Cerebellar cortex (tissue), 1 donor: ENCODE measurements at regions not wholly inside any gene's neighbourhood (a gene's known extent, or its start where the extent isn't known, plus 50 kb on each side); places are given as distances from the start of the nearest gene placed in this dataset.

Experiments
- DNase-seq: peaks from one replicate; pipeline ENCODE4 v3.0.0-alpha.2; 2015; ENCODE audit warnings: low spot score

DNA sequence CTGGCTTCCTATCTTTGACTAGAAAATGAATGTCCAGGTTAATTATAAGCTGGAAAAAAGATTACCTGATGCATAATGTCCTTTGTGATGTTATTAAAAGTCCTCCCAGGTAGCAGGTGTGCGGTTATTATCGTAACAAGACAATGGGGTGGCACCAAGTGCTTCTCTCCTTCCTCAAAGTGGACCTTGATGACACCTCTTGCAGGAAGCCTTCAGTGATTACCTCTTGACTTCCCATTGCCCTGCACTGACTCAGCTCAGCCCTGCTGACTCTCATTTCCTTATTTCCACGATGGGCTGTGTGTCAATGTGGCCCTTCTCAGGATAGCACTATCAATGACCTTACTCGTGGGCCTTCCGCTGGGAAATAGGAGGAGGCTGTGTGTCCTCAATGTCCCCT lies 477.4 kb upstream of the CCL2 start:
- no peak for DNase-seq

DNA sequence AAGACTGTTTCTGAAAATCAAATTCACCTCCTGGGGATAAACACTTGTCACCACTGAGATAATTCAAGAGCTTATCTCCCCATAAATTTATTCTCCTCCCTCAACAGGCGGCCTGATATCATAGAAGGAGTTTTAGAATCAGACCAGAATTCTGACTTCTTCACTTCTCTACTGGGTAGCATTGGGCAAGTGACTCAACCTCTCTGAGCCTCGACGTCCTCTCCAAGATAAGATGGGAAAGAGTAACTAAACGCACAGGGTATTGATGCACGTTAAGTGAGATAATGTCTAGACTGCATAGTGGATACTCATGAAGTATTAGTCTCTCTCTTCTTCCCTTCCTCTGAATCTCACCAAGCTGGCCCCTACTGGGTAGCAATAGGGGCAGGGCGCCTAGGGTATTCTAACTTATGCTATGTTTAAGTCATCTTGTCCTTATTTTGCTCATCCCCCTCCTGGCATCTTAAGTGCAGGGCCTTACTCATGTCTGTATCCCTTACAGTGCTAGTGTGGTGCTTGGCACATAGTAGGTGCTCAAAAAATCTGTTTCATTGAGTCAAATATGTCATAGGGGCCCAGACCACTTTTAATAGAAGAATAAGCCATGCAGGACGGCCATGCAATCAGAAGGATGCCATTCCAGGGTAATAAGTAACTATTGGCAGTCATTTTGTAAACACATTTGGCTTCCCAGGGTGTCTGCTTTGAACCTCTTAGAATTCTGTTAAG lies 476.4 kb upstream of the CCL2 start:
- DNase-seq: no peak

DNA sequence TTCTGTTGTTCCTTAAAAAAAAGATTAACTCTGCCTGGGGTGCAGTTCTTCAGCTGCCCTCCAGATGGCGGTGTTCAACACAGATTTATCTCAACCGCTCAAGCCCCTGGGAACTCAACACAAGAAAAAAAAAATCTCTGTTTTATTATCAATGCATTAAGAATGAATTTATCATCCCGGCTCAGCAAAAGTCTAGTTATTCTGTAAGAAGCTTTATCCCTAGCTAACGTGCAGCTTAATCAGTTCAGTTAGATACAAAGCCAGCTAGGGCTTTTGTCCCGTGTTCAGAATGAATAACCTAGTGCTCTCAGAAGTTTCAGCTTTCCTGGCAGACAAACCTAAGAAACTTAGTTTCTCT lies 475.9 kb upstream of the CCL2 start:
- DNase-seq: peak; percentile 68

DNA sequence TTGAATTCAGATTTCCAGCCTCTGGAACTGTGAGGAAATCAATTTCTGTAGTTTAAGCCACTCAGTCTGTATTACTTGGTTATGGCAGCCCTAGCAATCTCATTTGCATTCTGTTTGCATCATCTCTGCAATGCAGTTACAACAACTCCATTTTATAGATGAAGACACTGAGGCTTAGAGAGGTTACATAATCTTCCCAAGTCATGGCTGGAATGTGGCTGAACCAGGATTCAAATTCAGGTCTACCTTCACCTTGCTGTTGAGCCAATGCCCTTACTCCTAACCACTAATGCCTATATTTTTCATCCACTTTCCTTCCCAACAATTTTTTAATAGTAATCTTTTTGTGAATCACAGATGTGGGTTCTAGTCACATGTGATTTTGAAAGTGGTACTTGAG lies 469.8 kb upstream of the CCL2 start:
- no peak for DNase-seq

DNA sequence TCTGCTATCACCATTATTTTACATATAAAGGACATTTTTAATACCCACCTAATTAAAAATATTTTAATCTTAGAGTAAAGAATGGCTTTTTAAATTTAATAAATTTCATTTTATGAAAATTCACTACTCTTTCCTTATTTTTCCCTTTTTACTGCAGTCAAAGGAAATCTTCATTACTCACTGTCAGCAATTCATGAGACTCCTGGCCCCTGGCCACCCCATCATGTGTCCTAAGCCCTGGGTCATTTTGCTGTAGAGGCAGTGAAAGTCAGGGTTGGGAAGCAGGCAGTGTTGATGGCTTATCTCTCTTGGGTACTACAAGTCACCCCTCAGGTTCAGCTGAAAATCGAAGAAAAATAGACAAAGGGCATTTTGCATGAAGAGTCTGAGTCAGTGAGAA lies 468.6 kb upstream of the CCL2 start:
- DNase-seq: no peak

DNA sequence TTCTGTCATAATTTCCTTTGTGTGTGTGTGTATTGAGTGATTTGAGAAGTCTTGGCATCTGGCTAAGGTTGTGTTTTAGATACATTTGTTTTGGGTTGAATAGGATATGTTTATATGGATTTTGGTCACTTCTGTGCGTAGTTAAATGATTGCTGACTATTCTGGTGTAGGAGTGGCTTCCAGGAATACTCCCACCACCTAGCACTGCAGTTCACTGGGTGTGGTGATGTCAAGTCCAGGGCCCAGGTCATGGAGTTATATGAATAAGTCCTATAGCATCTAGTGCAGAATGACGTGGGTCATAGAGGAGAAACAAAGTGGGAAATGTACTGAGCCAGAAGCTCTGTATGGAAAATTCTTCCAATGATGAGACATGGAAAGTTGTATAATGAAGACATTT lies 465.4 kb upstream of the CCL2 start:
- no peak for DNase-seq

DNA sequence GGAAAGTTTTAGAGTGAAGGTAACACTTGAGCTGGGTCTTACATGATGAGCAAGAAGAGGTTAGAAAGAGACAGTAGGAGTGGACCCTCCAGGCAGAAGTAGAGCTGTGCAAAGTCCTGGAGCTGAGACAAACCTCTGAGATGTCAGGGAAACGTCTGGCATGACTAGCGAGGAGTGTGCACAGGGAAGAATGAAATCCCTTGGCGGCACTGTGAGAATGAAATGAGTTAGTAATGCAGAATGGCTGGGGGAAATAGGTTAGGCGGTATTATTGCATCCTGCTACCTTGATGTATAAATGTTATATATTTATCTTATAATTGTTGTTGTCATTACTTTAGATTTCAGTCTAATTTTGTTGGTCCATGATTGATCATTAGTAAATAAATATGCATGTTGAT lies 457.9 kb upstream of the CCL2 start:
- no peak for DNase-seq

DNA sequence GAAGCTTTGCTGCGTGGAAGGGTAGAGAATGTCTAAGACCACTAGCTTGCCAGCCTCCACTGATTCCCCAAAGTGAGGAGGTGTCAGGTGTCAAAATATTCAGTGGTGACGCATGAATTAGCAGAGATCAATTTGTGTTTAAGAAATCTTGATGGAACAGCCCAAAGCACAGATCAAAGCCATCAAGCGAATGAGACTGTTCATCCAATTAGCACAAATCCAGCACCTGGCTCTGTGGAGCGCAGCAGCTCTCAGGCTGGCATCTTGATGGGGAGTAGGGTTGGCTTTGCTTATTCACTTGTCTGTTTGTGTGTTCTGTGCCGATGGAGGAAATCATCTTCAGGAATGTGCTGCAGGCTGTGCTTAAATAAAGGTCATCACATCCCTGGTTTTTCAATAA lies 456.8 kb upstream of the CCL2 start:
- DNase-seq: no peak

DNA sequence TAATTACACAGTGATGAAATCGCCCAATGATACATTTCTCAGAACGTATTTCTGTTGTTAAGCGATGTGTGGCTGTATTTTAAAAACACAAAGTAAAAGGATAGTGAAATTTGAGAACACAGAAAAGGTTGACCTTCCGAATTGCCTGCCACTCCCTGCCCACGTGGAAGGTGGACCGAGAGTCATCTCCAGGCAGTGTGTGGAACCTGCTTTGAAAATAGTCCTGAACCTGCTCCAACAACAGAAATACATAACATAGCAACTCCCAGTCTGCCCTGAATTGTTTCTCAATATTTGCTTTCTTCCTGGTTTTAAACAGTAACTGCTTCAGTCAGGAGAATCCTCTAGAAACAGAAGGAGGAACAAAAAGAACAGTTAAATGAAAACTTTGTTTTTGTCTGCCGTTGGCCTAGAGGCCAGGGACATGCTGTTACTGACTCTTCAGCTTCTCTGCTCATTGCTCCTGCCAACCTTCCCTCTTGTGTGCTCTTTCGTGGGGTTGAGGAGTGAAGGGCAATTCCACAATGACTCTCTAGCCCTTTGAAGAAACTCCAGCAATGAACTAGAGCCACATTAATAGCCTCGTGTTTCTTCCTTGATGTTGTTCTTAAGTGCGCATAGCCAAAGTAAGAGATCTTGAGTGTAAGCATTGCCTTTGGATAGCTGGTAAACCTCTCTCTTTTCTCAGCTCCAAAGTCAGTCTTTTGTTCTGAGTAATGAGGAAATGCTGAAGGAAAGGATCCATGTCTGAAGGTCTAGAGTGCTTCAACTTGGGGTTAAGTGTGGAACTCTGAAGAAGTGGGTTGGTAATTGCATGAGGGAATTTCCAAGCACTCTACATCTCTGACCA lies 452.5 kb upstream of the CCL2 start:
- no peak for DNase-seq

DNA sequence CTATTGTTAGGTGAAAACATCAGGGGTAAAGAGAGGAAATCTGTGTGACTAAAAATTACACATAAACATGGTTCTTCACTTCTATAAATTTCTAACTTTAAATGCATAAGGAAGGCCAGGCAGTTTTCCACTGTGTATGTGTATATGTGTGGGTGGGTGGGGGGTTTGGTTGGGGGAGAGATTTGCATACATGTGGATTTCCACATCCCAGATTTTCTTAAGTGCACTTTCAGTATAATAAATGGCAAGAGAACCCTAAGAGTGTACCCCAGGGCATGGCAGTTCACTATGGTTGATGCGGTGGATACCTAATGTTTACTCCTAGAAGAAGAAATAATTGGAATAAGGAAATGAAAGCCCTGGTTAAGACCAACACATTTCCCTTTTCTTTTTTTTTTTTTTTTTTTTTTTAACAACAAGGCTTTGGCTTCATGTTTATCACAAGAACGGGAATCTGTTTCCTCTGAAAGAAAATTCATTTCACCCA lies 451.8 kb upstream of the CCL2 start:
- no peak for DNase-seq

DNA sequence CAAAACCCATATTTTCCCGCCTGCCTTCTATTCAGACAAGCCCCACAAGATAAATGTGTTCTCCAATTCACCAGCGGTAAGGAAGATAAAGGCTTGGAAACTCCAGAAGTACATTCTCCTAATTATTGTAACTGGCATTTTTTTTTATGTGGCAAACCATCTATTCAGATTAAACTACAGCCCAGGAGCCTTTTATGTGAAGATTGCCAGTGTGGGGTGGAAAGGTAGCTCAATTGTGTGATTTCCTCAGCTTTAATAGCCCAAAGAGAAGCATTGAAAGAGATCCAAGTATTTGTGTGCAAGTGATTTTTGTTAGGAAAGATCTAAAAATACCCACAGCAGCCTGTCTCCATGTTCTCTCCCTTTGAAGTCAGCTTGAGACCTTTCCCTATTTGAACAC lies 451.4 kb upstream of the CCL2 start:
- DNase-seq: no peak

DNA sequence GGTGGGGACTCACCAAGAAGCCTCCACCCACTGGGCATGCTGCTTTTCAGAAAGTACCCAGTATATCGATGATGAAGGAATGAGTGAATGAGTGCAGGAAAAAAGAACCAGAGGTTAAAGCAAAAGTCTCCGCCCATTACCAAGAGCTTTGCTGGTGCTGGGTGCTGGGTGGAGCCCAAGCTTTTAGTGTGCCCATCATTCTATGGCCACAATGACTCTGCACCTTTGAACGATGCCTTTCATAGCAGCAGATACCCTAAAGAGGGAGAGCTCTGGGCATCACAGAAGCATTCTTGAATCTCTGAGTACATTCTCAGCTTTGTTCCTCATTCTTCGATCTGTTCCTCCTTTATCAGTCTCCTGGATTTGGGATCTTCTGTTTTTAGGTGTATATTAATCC lies 450.7 kb upstream of the CCL2 start:
- DNase-seq: no peak

DNA sequence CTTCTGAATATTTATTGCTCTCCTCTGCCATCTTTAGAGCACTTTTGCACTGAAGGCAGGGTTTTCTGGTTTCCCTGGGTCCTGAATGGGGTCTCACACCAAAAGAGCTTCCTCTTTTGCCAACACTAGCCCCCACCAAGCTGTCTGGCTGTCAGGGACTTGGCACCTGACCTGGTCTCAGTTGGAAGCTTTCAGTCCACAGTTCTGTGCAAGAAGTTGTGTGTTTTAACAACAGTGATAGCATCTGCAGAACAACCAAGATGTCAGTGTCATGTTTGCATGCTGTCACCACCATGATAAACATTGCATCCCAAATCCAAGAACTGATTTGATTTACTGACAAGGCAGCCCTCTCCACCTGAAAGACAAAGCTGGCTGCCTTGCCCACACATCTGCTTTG lies 448.5 kb upstream of the CCL2 start:
- no peak for DNase-seq

DNA sequence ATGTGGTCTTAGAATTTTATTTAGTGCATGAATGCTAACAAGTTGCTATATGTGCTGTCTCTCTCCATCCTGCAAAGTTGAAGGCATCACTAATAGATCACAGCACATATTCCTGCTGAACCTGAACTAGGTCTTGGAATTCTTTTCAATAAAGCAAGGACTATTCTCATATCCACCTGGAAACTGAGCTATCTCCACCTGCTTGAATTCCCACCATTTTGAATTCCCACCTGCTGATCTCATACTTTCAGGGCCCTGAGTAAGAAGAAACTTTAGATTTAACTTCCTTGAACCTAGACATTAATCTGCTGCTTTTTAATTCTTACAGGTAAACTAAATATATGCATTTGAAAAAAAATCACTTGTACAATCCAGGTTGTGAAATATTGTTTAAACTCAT lies 445.3 kb upstream of the CCL2 start:
- no peak for DNase-seq

DNA sequence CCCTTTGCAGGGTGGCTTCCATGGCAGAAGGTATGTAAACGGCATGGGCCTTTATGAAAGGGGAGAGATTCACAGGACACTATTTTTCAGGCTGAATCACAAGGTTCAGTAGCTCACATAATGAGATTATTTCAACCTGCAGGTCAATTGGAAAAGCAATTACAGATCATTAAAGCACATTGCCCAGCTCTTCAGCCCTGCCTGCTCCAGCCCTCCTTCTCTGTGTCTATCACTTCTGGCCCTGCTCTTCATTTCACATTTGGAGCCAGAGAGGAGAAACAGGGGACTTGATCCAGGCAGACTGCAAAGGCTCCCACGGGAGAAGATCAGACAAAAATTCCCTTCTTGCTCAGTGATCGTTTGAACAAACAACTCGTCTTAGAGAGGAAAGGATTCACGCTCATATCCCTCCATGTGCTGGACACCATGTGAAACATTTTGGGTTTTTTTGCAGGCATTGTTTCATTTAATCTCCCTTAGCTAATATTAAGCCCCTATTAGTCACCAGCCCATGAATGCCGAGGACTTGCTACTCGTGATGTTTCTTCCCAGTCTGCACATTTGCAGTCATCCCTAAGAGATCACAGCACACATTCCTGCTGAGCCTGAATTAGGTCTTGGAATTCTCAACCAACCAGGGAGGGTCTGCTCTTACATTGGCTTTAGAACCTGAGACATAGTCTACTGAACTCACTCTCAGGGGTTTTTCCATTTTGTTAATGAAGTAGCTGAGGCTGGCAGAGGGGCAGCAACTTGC lies 443.9 kb upstream of the CCL2 start:
- no peak for DNase-seq

DNA sequence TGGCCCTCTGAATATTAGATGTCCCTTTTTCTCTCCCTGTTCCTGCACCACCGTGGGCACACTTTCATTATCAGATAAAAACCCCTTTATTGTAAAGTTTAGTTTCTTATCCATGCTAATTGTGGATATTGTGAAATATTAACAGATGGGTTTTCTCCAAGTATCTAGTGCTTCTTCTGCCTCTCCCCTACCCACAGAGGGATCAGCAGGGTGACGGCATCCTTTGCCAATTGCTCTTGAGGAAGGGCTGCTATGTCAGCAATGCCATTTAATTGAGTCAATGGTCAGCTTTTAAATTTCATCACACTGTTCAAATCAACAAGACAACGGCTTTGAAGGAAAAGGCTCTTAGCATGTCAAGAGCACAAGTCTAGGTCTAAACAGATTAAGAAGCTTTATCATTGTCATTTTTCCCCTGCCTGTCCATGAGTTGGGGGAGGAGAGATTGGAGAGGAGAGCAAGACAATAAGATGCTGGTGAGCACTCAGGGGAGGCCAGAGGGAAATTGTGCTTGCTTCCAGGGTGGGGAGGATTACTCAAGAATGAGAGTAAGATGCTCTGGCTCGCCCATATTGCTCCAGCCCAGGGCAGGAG lies 443.0 kb upstream of the CCL2 start:
- DNase-seq: no peak

DNA sequence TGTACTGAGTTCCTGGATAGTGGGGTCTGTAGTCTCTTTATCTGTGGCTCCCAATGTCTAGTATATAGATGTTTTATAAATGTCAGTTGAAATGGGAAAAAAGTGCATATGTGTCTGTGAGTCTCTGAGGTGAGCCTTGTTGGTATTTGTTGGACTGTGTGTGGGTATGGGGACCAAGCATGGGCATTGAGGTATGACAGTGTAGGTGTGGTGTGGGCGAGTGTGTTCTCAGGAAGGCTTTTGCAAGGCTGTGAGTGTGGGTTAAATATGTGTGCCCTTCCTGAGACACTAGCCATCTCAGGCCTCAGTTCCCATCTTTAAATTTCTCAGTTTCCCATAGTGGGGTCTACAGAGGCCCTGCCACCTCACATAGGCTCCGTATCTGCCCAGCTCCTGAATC lies 440.2 kb upstream of the CCL2 start:
- no peak for DNase-seq

DNA sequence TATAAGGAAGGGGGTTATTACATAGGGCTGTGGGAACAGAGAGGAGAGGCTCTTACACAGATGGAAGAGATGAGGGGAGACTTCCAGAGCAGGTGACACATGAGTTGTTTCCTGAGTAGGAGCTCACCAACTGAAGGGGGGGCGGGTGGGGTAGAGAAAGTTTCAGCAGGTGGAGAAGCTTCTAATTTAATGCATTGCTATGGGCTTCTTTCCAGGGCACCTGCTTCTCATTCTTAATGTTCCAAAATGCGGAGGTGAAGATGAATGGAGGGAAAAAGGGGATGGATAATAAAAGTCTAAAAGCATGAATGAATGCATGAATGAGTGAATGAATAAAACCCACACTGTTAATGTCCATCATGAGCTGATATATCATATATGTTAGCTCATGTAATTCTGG lies 439.0 kb upstream of the CCL2 start:
- no peak for DNase-seq

DNA sequence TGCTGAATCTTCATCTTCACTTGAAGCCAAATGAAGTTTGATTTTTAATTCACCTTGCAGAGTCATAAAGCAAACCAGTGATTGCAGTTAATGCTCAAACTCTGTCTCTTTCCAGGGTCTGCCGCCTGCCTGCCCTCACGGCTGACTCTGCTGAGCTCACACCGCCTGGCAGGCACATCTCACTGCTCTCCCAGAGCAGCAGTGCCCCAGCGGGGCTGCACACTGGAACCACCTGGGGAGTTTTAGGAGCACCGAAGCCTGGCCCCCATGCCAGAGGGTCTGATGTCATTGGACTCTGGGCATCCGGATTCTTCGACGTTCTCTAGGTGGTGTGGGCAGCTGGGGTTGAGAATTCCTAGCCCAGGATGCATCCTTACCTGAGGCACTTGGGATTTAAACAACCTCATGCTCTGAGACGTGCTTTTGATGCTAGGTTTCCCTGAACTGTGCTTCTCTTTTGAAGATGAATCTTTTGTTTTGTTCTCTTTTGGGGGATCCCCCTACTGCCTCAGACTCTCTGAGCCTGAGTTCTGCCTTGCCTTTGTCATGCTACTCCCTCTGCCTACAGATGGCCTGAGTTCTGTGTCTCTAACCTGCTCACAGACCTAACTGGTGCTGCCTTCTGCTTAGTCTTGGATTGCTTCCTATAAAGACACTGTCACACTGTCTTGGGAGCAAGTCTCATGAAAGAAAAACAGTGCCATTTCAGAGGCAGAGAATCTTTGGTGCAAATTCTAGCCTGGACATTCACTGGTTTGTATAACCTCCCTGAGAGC lies 438.1 kb upstream of the CCL2 start:
- DNase-seq: no peak

DNA sequence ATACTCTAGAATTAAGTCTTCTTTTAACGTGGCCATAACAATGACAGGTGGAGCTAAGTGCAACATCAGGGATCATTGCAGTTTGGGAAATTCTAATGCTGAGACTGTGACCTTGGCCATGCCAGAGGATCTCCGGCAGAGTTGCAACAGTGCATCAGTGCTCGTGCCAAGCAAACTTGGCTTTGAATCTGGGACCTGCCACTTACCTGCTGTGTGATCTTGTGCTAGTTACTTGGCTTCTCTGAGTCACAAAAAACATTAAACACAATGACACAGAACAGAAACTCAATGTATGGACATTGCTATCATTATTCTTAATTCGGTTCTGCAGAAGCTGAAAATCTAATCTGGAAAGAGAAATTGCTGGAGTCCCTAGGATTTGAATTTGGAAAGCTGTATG lies 435.5 kb upstream of the CCL2 start:
- no peak for DNase-seq

DNA sequence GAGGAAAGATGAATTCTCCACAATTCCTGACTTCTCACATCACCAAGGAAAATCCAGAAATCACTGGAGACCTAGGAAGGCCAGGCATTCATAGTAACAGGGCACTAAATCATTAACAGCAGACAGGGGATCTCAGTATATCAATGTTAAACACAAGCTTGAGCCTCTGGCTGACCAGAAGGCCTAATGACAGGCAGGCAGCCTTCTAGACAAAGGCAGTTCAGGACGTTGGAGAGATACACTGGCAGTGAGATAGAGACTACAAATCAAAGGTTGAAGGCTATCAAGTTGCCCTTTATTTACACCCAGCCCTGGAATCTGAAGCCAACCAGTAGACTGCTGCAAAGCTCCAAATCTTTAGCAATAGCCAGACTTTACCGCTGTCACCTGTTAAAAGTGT lies 422.8 kb upstream of the CCL2 start:
- no peak for DNase-seq

DNA sequence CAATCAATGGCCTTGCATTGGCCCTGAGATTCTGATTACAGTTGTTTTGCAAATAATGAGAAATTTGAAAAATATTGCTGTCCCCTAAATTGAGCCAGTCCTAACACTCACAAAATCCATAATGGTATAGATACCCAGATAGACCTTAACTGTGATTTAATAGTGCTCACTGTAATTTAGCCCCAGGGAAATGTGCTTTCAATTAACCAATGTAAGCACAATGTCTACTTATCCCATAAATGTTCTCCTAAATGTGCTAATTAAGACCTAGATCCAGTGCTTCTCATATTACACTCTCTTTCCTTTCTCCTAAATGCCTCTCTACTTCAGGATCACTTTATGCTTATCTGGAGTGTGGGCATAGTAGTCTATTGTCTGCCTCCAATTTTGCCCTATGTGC lies 417.8 kb upstream of the CCL2 start:
- no peak for DNase-seq
